Fibroblast of lung (primary cell): ENCODE measurements at regions not wholly inside any gene's neighbourhood (a gene's known extent, or its start where the extent isn't known, plus 50 kb on each side); places are given as distances from the start of the nearest gene placed in this dataset.

Source experiments
- CTCF ChIP-seq, 2 donors: IDR thresholded peaks in 1 of 2; conservative IDR thresholded peaks in 1 of 2; 1 replicate in 1 of 2; 2 replicates in 1 of 2; pipeline ENCODE4 v1.5.1; 2011 to 2012; ENCODE audit warnings: low read length in 2 of 2, control low read depth in 1 of 2, inconsistent platforms in 1 of 2, low read depth in 1 of 2, mild to moderate bottlenecking in 1 of 2
- EZH2 ChIP-seq: IDR thresholded peaks from 2 replicates; pipeline ENCODE4 v1.5.1; 2012; ENCODE audit warnings: low read length, control low read depth, mild to moderate bottlenecking; ENCODE audit errors: missing control alignments

DNA sequence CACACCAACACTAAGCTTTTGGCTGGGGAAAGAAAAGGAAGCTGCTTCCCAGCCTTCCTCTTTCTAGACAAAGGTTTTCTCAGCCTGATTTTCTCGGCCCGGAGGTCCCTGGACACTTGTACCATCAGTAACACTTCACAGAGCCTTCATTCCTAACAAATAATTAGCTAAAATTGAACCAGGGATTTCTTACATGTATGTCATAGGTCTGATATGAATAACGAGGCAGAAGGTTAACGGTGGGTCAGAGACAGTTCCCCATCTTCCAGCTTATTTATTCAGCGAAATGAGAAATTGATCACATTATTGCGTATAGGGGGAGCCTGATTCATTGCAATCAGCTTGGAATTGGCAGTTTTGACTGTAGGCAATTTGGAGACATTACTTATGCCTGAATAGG, 142.5 kb downstream of the SALL1 start:
- no peak for TF ChIP-seq CTCF (conservative IDR thresholded peaks at IDR 0.05 in 1 of 2, IDR thresholded peaks at IDR 0.05 in 1 of 2; ENCODE audit: low read depth in 1 of 2, low read length in 2 of 2)
- no peak for TF ChIP-seq EZH2
